OCI-LY3 (cell line): ENCODE measurements at regions not wholly inside any gene's neighbourhood (a gene's known extent, or its start where the extent isn't known, plus 50 kb on each side); places are given as distances from the start of the nearest gene placed in this dataset.
A peak's percentile ranks its signal among the peaks of the same experiment; 100 is the strongest.

Experiments
- H2AFZ ChIP-seq: fragments of 200-600, 300-600 bp; shearing (Covaris generic); 2 replicates; pipeline ENCODE4 v1.6.0; 2014; ENCODE audit warnings: antibody characterized with exemption, low read depth, low read length
- H3K27ac ChIP-seq: fragments of 200-600, 300-600 bp; sonication (generic); 2 replicates; pipeline ENCODE4 v1.5.1; 2014; ENCODE audit warnings: mild to moderate bottlenecking, low read length, moderate library complexity, mixed read lengths
- H3K27me3 ChIP-seq: fragments of 200-600, 300-600 bp; sonication (generic); 2 replicates; pipeline ENCODE4 v1.6.1; 2014; ENCODE audit warnings: low read depth, low read length, mixed read lengths
- H3K36me3 ChIP-seq: fragments of 200-600, 300-600 bp; sonication (generic); replicated peaks from 2 replicates; pipeline ENCODE3; 2014; ENCODE audit warnings: low read depth, low read length, mixed read lengths
- H3K4me1 ChIP-seq: fragments of 300-600, 200-600 bp; sonication (generic); 2 replicates; pipeline ENCODE4 v1.6.1; 2014; ENCODE audit warnings: low read length, mixed read lengths
- H3K4me2 ChIP-seq: fragments of 200-600, 300-600 bp; sonication (generic); 2 replicates; pipeline ENCODE4 v1.6.1; 2014; ENCODE audit warnings: low read length, mixed read lengths
- H3K4me3 ChIP-seq: fragments of 300-600, 200-600 bp; sonication (generic); 2 replicates; pipeline ENCODE4 v1.5.1; 2014; ENCODE audit warnings: antibody characterized with exemption, mild to moderate bottlenecking, low read length, moderate library complexity
- H3K79me2 ChIP-seq: fragments of 300-600, 200-600 bp; shearing (Covaris generic); 2 replicates; pipeline ENCODE4 v1.6.1; 2014; ENCODE audit warnings: mild to moderate bottlenecking, low read length, mixed read lengths
- H3K9ac ChIP-seq: fragments of 300-600, 200-600 bp; shearing (Covaris generic); 2 replicates; pipeline ENCODE4 v1.6.0; 2014; ENCODE audit warnings: mild to moderate bottlenecking, low read length, moderate library complexity
- H3K9me3 ChIP-seq: fragments of 200-600, 300-600 bp; shearing (Covaris generic); 2 replicates; pipeline ENCODE4 v1.6.1; 2014; ENCODE audit warnings: low read length, mixed read lengths; ENCODE audit not compliant: insufficient read depth
- H4K20me1 ChIP-seq: fragments of 200-600, 300-600 bp; sonication (generic); 2 replicates; pipeline ENCODE4 v1.6.1; 2016; ENCODE audit warnings: low read length, mixed read lengths; ENCODE audit not compliant: insufficient read depth
- EZH2phosphoT487 ChIP-seq: fragments of 200-600 bp; shearing (Covaris generic); IDR thresholded peaks from 2 replicates; pipeline ENCODE4 v1.6.1; 2018; ENCODE audit warnings: antibody characterized with exemption, mixed run types, low read depth
- TF ChIP-seq, protein P1 (sequence below): fragments of 200-600, 300-600 bp; sonication (generic); IDR thresholded peaks from 2 replicates; pipeline ENCODE4 v1.5.1; 2014; ENCODE audit warnings: antibody characterized with exemption, low read length, low read depth

- Histone ChIP-seq H3K4me1 (no peaks in the 10 kb centered on the region), H3K4me2 (0 out of 2 replicates have a peak overlapping the region, but pooled peaks have one; percentile 9), H2AFZ (no peak overlapping the region), H3K79me2 (no peaks in the 10 kb centered on the region), H3K9ac (no peak overlapping the region), H3K4me3 (no peak overlapping the region), H3K27ac (no peak overlapping the region), H3K9me3 (no peaks in the 10 kb centered on the region), H3K36me3 (no peaks in the 10 kb centered on the region), H4K20me1 (no peaks in the 10 kb centered on the region), H3K27me3 (no peaks in the 10 kb centered on the region)
- TF ChIP-seq, protein P1, sequence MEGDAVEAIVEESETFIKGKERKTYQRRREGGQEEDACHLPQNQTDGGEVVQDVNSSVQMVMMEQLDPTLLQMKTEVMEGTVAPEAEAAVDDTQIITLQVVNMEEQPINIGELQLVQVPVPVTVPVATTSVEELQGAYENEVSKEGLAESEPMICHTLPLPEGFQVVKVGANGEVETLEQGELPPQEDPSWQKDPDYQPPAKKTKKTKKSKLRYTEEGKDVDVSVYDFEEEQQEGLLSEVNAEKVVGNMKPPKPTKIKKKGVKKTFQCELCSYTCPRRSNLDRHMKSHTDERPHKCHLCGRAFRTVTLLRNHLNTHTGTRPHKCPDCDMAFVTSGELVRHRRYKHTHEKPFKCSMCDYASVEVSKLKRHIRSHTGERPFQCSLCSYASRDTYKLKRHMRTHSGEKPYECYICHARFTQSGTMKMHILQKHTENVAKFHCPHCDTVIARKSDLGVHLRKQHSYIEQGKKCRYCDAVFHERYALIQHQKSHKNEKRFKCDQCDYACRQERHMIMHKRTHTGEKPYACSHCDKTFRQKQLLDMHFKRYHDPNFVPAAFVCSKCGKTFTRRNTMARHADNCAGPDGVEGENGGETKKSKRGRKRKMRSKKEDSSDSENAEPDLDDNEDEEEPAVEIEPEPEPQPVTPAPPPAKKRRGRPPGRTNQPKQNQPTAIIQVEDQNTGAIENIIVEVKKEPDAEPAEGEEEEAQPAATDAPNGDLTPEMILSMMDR, result no peak
- no peak for TF ChIP-seq EZH2phosphoT487
Measured at GRCh38 chr2:224260372-224261020, 141.4 kb downstream of the FAM124B start.

DNA sequence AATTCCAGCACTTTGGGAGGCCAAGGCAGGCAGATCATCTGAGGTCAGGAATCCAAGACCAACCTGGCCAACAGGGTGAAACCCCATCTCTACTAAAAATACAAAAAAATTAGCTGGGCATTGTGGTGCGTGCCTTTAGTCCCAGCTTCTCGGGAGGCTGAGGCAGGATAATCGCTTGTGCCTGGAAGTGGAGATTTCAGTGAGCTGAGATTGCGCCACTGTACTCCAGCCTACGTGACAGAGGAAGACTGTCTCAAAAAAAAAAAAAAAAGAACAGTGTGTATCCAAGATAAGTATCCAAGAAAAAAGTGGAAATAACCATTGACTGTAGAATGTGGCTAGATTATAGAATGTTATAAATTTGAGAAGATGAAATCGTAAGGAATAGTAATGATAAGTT, 142.1 kb downstream of the FAM124B start:
- Histone ChIP-seq H2AFZ (no peak overlapping the region), H3K36me3 (no peaks in the 10 kb centered on the region), H3K4me1 (no peaks in the 10 kb centered on the region), H3K79me2 (no peaks in the 10 kb centered on the region), H3K4me2 (no peak overlapping the region), H3K27ac (no peak overlapping the region), H4K20me1 (no peaks in the 10 kb centered on the region), H3K27me3 (no peaks in the 10 kb centered on the region), H3K9ac (no peak overlapping the region), H3K9me3 (no peaks in the 10 kb centered on the region), H3K4me3 (no peak overlapping the region)
- no peak for TF ChIP-seq EZH2phosphoT487
- TF ChIP-seq, protein P1, result no peak

- H3K27me3 ChIP-seq, result no peaks in the 10 kb centered on the region
- no peaks in the 10 kb centered on the region for H3K9me3 ChIP-seq
- no peak overlapping the region for H3K4me2 ChIP-seq
- no peak overlapping the region for H2AFZ ChIP-seq
- no peaks in the 10 kb centered on the region for H3K4me1 ChIP-seq
- no peaks in the 10 kb centered on the region for H4K20me1 ChIP-seq
- no peak overlapping the region for H3K9ac ChIP-seq
- H3K79me2 ChIP-seq, result no peaks in the 10 kb centered on the region
- H3K27ac ChIP-seq, result no peak overlapping the region
- H3K36me3 ChIP-seq, result no peaks in the 10 kb centered on the region
- H3K4me3 ChIP-seq, result no peak overlapping the region
- no peak for TF ChIP-seq EZH2phosphoT487
- TF ChIP-seq, protein P1, result no peak
Measured at GRCh38 chr2:224258059-224258458, 143.8 kb downstream of the FAM124B start.

- H3K27me3 ChIP-seq, result no peaks in the 10 kb centered on the region
- no peaks in the 10 kb centered on the region for H3K36me3 ChIP-seq
- H3K9me3 ChIP-seq, result no peaks in the 10 kb centered on the region
- no peak overlapping the region for H2AFZ ChIP-seq
- no peaks in the 10 kb centered on the region for H3K79me2 ChIP-seq
- no peak overlapping the region for H3K9ac ChIP-seq
- TF ChIP-seq, protein P1, result no peak
- no peak for TF ChIP-seq EZH2phosphoT487
- H3K4me3 ChIP-seq, result no peak overlapping the region
- H3K4me1 ChIP-seq, result no peaks in the 10 kb centered on the region
- H3K27ac ChIP-seq, result no peak overlapping the region
- H3K4me2 ChIP-seq, result no peak overlapping the region
- no peaks in the 10 kb centered on the region for H4K20me1 ChIP-seq
Measured at GRCh38 chr2:224257156-224257555, 144.8 kb downstream of the FAM124B start.
